H9 (cell line): ENCODE measurements at regions not wholly inside any gene's neighbourhood (a gene's known extent, or its start where the extent isn't known, plus 50 kb on each side); places are given as distances from the start of the nearest gene placed in this dataset.

Experiments
- DNase-seq: peaks from one replicate; pipeline ENCODE4 v3.0.0-alpha.2; 2017
- H2AFZ ChIP-seq: one replicate; pipeline ENCODE4 v1.6.1; 2013; ENCODE audit warnings: mild to moderate bottlenecking, low read length, control low read depth, moderate library complexity
- H2AK5ac ChIP-seq: 2 replicates; pipeline ENCODE4 v1.6.1; 2013; ENCODE audit warnings: low read length, control low read depth, mixed read lengths; ENCODE audit not compliant: insufficient read length
- H2BK120ac ChIP-seq: one replicate; pipeline ENCODE4 v1.6.1; 2013; ENCODE audit warnings: low read depth, mild to moderate bottlenecking, low read length, control low read depth, inconsistent platforms; ENCODE audit not compliant: poor library complexity, severe bottlenecking
- H2BK12ac ChIP-seq: 2 replicates; pipeline ENCODE4 v1.6.1; 2013; ENCODE audit warnings: low read length, control low read depth, mixed read lengths, low read depth; ENCODE audit not compliant: insufficient read length
- H2BK15ac ChIP-seq: 2 replicates; pipeline ENCODE4 v1.6.1; 2013; ENCODE audit warnings: low read depth, low read length, control low read depth
- H2BK20ac ChIP-seq: one replicate; pipeline ENCODE4 v1.6.1; 2013; ENCODE audit warnings: low read depth, mild to moderate bottlenecking, low read length, control low read depth, inconsistent platforms; ENCODE audit not compliant: poor library complexity, severe bottlenecking
- H2BK5ac ChIP-seq: 2 replicates; pipeline ENCODE4 v1.6.1; 2013; ENCODE audit warnings: low read length, control low read depth, mixed read lengths; ENCODE audit not compliant: insufficient read length
- H3K14ac ChIP-seq: 2 replicates; pipeline ENCODE4 v1.6.1; 2013; ENCODE audit warnings: low read length, control low read depth; ENCODE audit not compliant: insufficient read depth
- H3K18ac ChIP-seq: 2 replicates; pipeline ENCODE4 v1.6.1; 2013; ENCODE audit warnings: low read depth, mild to moderate bottlenecking, mixed read lengths, low read length, control low read depth; ENCODE audit not compliant: insufficient read length
- H3K23ac ChIP-seq: 2 replicates; pipeline ENCODE4 v1.6.1; 2013; ENCODE audit warnings: low read length, control low read depth, mixed read lengths, low read depth; ENCODE audit not compliant: insufficient read length
- H3K23me2 ChIP-seq: 2 replicates; pipeline ENCODE4 v1.6.1; 2013; ENCODE audit warnings: low read depth, mild to moderate bottlenecking, mixed read lengths, low read length, control low read depth; ENCODE audit not compliant: insufficient read length, poor library complexity, severe bottlenecking
- H3K27ac ChIP-seq: 2 replicates; pipeline ENCODE4 v1.5.1; 2013; ENCODE audit warnings: low read length, control low read depth, mixed read lengths, low read depth; ENCODE audit not compliant: insufficient read length
- H3K27me3 ChIP-seq: 2 replicates; pipeline ENCODE4 v1.6.1; 2013; ENCODE audit warnings: low read length, control low read depth, inconsistent platforms; ENCODE audit not compliant: insufficient read depth
- H3K4ac ChIP-seq: 2 replicates; pipeline ENCODE4 v1.6.1; 2013; ENCODE audit warnings: low read depth, mild to moderate bottlenecking, control low read depth, inconsistent platforms, low read length, moderate library complexity
- H3K4me1 ChIP-seq: 2 replicates; pipeline ENCODE4 v1.6.1; 2013; ENCODE audit warnings: low read length, control low read depth, inconsistent platforms; ENCODE audit not compliant: insufficient read depth
- H3K4me2 ChIP-seq: 2 replicates; pipeline ENCODE4 v1.6.1; 2013; ENCODE audit warnings: low read length, control low read depth, mixed read lengths; ENCODE audit not compliant: insufficient read length, insufficient read depth
- H3K56ac ChIP-seq: 2 replicates; pipeline ENCODE4 v1.6.1; 2013; ENCODE audit warnings: low read depth, mild to moderate bottlenecking, mixed read lengths, low read length, control low read depth; ENCODE audit not compliant: insufficient read length
- H3K79me1 ChIP-seq: 2 replicates; pipeline ENCODE4 v1.6.1; 2013; ENCODE audit warnings: low read depth, mild to moderate bottlenecking, moderate library complexity, low read length, control low read depth, inconsistent platforms; ENCODE audit not compliant: insufficient read depth, poor library complexity, severe bottlenecking
- H3K79me2 ChIP-seq: 2 replicates; pipeline ENCODE4 v1.6.1; 2013; ENCODE audit warnings: low read length, control low read depth, inconsistent platforms; ENCODE audit not compliant: insufficient read depth
- H3K9ac ChIP-seq: 2 replicates; pipeline ENCODE4 v1.6.1; 2013; ENCODE audit warnings: low read length, control low read depth, mixed read lengths; ENCODE audit not compliant: insufficient read length; ENCODE audit errors: extremely low read depth
- H3K9me3 ChIP-seq: one replicate; pipeline ENCODE4 v1.6.1; 2013; ENCODE audit warnings: low read depth, low read length, inconsistent platforms; ENCODE audit not compliant: control insufficient read depth
- H3T11ph ChIP-seq: one replicate; pipeline ENCODE4 v1.6.1; 2013; ENCODE audit warnings: mild to moderate bottlenecking, low read length, control low read depth, inconsistent platforms
- H4K20me1 ChIP-seq: one replicate; pipeline ENCODE4 v1.6.1; 2013; ENCODE audit not compliant: control insufficient read depth, insufficient read length, insufficient read depth
- H4K5ac ChIP-seq: 2 replicates; pipeline ENCODE4 v1.6.1; 2013; ENCODE audit warnings: low read depth, mild to moderate bottlenecking, mixed read lengths, low read length, control low read depth; ENCODE audit not compliant: insufficient read length
- H4K8ac ChIP-seq: replicated peaks from 2 replicates; pipeline ENCODE4 v1.6.1; 2013; ENCODE audit warnings: low read length, control low read depth, mixed read lengths, low read depth; ENCODE audit not compliant: insufficient read length
- H4K91ac ChIP-seq: 2 replicates; pipeline ENCODE4 v1.6.1; 2013; ENCODE audit warnings: low read depth, mild to moderate bottlenecking, moderate library complexity, mixed read lengths, low read length, control low read depth; ENCODE audit not compliant: insufficient read length
- H3K27ac Mint-ChIP-seq, 3 experiments: 2 replicates in 2 of 3; 3 replicates in 1 of 3; pipeline ENCODE4 v1.8.0; 2020 to 2021; ENCODE audit warnings: mixed read lengths in 3 of 3, mild to moderate bottlenecking in 1 of 3, moderate library complexity in 1 of 3
- H3K27me3 Mint-ChIP-seq: 2 replicates; pipeline ENCODE4 v1.8.0; 2021; ENCODE audit warnings: low read depth, mild to moderate bottlenecking, moderate library complexity, mixed read lengths
- H3K36me3 Mint-ChIP-seq, 3 experiments: 2 replicates in 2 of 3; 3 replicates in 1 of 3; pipeline ENCODE4 v1.8.0; 2020 to 2021; ENCODE audit warnings: low read depth in 3 of 3, mixed read lengths in 3 of 3; ENCODE audit not compliant: insufficient read depth in 1 of 3
- H3K4me1 Mint-ChIP-seq, 2 experiments: 2 replicates each; pipeline ENCODE4 v1.8.0; 2020; ENCODE audit warnings: mixed read lengths in 2 of 2
- H3K4me3 Mint-ChIP-seq, 2 experiments: 2 replicates in 1 of 2; 3 replicates in 1 of 2; pipeline ENCODE4 v1.8.0; 2020 to 2021; ENCODE audit warnings: mild to moderate bottlenecking in 2 of 2, mixed read lengths in 2 of 2, moderate library complexity in 1 of 2
- H3K9me3 Mint-ChIP-seq, 2 experiments: 2 replicates in 1 of 2; 3 replicates in 1 of 2; pipeline ENCODE4 v1.8.0; 2020; ENCODE audit warnings: mild to moderate bottlenecking in 2 of 2, mixed read lengths in 2 of 2, moderate library complexity in 1 of 2
- WGBS: extraction: QIAGEN DNeasy Blood & Tissue Kit; methylation state at CpG from one replicate; pipeline ENCODE4 v1.1.7; 2013; ENCODE audit warnings: missing lambda C conversion rate, low lambda C conversion rate, mixed read lengths; ENCODE audit not compliant: insufficient read length; ENCODE audit errors: extremely low coverage; 5-methylcytosine and 5-hydroxymethylcytosine counted together
- TF ChIP-seq, protein P1 (sequence below): fragments of 200-600 bp; sonication (generic); conservative IDR thresholded peaks from 3 replicates; pipeline ENCODE4 v1.8.0; 2021; ENCODE audit warnings: antibody characterized with exemption, mild to moderate bottlenecking

GRCh38 chrX:47746446-47746845 is 87.5 kb upstream of the UXT start:
- no peaks in the 10 kb centered on the region; a peak in 1 of 7 replicates for H3K36me3 Mint-ChIP-seq
- Histone ChIP-seq H2BK20ac (no peak overlapping the region), H4K20me1 (no peaks in the 10 kb centered on the region), H3K4ac (no peak overlapping the region), H2AK5ac (no peak overlapping the region), H2BK15ac (no peak overlapping the region), H3K23me2 (no peaks in the 10 kb centered on the region), H3K27me3 (no peaks in the 10 kb centered on the region), H3K79me2 (no peaks in the 10 kb centered on the region), H2BK120ac (no peak overlapping the region), H3T11ph (no peak overlapping the region), H4K8ac (no peak overlapping the region), H3K56ac (no peak overlapping the region), H3K4me2 (no peak overlapping the region), H3K4me1 (no peaks in the 10 kb centered on the region), H4K91ac (no peak overlapping the region), H3K23ac (no peak overlapping the region), H2AFZ (no peak overlapping the region), H2BK12ac (no peak overlapping the region), H3K27ac (no peak overlapping the region), H4K5ac (no peak overlapping the region), H3K18ac (no peak overlapping the region), H3K79me1 (no peaks in the 10 kb centered on the region), H2BK5ac (no peak overlapping the region), H3K9ac (no peak overlapping the region), H3K9me3 (peaks cover 46% of the 10 kb centered on the region), H3K14ac (no peak overlapping the region)
- H3K4me3 Mint-ChIP-seq: no peak overlapping the region
- H3K27ac Mint-ChIP-seq: no peak overlapping the region
- DNase-seq: no peak
- TF ChIP-seq, protein P1, sequence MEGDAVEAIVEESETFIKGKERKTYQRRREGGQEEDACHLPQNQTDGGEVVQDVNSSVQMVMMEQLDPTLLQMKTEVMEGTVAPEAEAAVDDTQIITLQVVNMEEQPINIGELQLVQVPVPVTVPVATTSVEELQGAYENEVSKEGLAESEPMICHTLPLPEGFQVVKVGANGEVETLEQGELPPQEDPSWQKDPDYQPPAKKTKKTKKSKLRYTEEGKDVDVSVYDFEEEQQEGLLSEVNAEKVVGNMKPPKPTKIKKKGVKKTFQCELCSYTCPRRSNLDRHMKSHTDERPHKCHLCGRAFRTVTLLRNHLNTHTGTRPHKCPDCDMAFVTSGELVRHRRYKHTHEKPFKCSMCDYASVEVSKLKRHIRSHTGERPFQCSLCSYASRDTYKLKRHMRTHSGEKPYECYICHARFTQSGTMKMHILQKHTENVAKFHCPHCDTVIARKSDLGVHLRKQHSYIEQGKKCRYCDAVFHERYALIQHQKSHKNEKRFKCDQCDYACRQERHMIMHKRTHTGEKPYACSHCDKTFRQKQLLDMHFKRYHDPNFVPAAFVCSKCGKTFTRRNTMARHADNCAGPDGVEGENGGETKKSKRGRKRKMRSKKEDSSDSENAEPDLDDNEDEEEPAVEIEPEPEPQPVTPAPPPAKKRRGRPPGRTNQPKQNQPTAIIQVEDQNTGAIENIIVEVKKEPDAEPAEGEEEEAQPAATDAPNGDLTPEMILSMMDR: no peak
- peaks cover 3% of the 10 kb centered on the region for H3K27me3 Mint-ChIP-seq
- no peaks in the 10 kb centered on the region for H3K4me1 Mint-ChIP-seq
- no CpG with 5 or more reads among the region's 3 CpGs for WGBS
- H3K9me3 Mint-ChIP-seq: peaks cover 70 to 72% of the 10 kb centered on the region in 2 experiments
